ENCODE measurements at regions not wholly inside any gene's neighbourhood (a gene's known extent, or its start where the extent isn't known, plus 50 kb on each side); places are given as distances from the start of the nearest gene placed in this dataset.

GRCh38 chr3:106805625-106806024 is 571.6 kb upstream of the CCDC54 start:
- no peak for DNase-seq

DNA sequence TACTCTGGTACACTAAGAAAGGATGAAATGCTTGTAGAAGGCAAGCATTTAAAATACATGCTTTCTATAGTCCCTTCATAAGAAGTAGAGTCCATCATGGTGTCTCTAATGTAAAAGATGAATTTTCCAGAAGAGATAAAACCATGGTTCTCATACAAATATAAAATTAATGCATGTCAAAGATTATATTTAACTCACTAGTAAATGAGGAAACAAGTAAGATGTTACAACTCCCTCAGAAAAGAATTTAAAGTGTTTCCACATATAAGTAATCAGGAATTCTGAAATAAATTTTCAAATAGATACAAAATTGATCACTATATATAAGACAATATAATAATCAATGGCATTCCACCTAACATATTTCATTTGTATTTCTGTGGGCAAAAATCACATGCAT is 570.3 kb upstream of the CCDC54 start:
- DNase-seq, result no peak

DNA sequence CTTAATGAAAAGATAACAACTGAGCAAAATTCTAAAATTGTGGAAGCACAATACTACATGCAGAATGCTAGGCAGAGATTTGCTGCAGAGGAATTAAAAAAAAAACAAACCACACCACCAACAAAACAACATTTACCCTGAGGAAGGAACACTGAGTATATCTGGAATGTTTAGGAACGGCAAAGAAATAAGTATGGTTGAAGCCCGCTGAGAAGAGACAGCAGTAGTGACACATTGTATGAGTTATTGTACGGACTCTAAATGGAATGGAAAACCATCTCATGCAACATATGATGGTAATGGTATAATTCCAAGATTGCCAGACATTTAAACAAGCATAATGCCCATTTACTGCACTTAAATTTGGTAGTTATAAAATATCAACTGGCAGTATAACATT is 568.2 kb upstream of the CCDC54 start:
- DNase-seq, result no peak

GRCh38 chr3:106809623-106810299 is 567.5 kb upstream of the CCDC54 start:
- no peak for DNase-seq

GRCh38 chr3:106810300-106810875 is 566.9 kb upstream of the CCDC54 start:
- no peak for DNase-seq

- no peak for DNase-seq
Observed at GRCh38 chr3:106811376-106811775, 565.9 kb upstream of the CCDC54 start.

DNA sequence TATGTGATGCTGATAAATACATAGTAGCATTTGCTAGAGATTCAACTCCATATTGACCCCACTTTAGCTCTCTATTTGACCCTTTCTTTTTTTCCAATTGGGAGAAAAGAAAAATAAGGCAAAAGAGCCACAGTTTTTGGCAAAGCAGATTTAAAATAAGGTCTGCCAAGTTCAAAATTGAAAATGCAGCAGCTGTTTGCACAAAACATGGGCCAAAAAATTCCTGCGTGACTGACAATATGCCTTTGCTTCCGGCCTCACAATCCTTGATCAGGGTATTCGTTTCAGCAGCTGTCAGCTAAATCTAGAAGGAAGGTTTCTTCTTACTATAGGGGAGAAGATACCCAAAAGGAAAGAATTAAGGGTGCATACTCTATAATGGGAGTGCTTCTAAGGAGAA is 563.5 kb upstream of the CCDC54 start:
- no peak for DNase-seq

DNA sequence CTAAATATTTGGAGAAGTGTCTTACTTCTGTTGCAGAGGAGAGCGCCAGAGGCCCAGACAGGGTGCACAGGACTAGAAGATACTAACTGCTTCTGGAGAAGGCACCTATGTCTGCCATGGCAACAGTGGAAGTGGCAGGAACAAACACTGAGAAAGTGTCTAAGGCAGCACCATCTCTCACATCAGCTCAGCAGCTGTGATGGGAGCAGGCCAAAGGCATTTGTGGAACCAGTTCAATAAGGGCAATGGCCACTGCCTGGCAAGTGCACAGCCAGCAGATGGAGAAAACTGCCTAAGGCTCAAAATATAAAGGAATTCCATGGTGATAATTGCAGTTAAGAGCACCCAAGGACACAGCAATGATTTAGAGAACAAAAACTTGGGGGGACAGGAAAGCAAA is 563.0 kb upstream of the CCDC54 start:
- no peak for DNase-seq

- DNase-seq, result no peak
Observed at GRCh38 chr3:106816838-106817237, 560.4 kb upstream of the CCDC54 start.

DNA sequence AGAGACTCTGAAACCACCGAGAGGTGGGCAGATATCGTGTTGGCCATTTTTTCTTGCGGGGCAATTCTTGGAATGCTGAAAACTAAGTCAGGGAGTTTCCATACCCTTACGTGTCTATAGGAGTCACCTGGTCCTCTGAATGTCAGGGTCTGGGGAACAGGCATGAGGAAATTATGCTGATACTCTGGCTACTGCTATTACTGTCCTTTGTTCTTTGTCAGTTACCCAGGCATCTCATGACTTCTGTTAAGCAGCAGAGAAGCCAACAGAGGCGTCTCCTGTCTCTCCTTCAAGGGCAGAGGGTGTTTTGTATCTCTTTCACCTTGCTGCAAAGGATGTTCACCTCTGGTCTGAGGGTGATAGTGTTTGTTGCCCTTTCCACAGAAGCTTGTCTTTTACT is 559.5 kb upstream of the CCDC54 start:
- DNase-seq, result no peak

GRCh38 chr3:106819440-106819839 is 557.8 kb upstream of the CCDC54 start:
- no peak for DNase-seq

- no peak for DNase-seq
Observed at GRCh38 chr3:106820726-106821362, 556.4 kb upstream of the CCDC54 start.

GRCh38 chr3:106821801-106822200 is 555.4 kb upstream of the CCDC54 start:
- no peak for DNase-seq

- DNase-seq, result no peak
Observed at GRCh38 chr3:106822204-106822603, 555.0 kb upstream of the CCDC54 start.

- no peak for DNase-seq
Observed at GRCh38 chr3:106823701-106824100, 553.5 kb upstream of the CCDC54 start.

GRCh38 chr3:106824856-106825255 is 552.4 kb upstream of the CCDC54 start:
- peak; percentile 60 for DNase-seq

- DNase-seq, result no peak
Observed at GRCh38 chr3:106825962-106826605, 551.2 kb upstream of the CCDC54 start.

DNA sequence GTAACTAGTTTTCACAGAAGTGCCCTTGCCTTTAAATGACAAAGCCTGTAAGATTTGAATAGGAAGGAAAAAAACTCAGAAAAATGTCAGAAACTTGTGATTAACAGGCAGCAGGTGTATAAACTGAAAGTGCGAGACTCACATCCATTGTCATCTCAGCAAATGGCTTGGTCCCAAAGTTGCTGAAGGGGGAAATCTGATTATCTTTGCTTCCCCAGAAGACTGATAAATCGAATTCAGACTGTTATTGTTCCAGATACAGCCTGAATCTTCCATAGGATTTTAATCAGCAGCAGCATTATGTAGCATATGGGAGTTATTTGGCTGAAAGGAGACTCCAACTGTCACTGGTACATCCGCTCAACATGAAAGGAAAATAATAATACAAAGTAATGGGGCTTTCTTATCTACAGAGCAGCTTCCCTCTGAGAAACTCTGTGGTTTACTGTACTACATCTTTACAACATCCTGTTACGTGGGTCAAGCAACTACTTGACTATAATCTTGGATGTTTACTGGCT is 550.4 kb upstream of the CCDC54 start:
- peak; percentile 73 for DNase-seq

DNA sequence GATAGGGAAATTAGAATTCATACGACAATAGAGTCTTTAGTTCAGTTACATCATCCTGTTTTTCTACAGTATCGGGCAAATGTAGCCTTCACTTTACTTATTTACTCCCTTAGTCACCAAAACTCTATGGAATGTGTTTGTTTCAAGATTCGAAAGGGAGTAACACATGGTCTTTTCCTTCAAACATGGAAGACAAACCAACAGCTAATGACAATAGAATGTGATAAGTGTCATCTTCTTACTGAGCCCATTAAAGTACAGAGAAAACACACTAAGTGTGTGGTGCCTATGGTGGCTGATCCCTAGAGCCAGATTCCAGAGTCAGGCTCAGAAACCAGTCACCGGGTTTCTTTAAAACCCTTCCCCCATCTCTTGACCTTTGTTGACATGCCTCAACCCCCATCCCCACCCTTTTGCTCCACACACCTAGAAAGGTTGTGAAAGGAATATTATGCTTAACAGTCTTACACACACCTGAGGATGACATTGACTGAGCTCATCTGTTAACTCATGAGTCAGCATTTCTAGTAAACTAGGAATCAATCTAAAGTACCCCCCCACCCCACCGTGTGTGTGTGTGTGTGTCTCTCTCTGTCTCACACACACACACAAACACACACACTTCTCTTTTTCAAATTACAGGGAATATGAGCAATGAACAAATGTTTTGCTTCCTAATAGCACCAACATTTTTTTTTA is 549.6 kb upstream of the CCDC54 start:
- DNase-seq, result peak; percentile 11

DNA sequence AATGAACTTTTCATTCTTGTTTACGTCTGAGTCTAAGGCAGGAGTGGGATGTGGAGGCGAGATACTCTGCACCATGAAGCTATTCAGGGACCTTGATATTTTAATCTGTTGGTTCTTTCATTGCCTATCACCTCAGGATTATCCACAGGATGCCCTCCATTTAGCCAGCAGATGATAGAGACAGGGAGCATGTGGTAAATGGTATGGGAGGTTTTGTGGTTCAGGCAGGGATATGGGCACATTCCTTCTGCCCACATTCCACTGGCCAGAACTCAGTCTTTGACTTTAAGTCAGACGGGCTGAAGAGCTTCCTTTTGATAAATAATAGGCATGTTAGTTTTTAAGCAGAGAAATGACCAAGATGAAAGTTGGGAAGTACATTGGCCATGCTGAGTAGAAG is 548.0 kb upstream of the CCDC54 start:
- no peak for DNase-seq

DNA sequence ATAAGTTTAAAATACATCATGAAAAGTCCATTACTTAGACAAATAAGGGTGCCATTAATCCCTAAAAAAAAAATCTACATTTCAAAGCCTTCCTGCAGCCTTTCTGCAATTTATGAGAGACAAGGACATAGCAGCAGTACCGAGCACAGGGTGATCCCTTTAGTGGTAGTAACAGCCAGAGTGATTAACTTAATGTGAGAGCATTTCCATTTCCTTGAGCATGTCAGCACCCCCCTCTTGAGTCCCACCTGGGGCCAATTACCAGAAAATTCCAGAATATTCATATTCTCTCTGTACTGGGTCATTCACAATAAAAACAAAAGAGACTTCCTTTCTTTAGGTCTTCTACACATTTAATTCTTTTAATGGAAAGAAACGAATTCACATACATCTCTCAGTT is 546.9 kb upstream of the CCDC54 start:
- DNase-seq, result no peak

DNA sequence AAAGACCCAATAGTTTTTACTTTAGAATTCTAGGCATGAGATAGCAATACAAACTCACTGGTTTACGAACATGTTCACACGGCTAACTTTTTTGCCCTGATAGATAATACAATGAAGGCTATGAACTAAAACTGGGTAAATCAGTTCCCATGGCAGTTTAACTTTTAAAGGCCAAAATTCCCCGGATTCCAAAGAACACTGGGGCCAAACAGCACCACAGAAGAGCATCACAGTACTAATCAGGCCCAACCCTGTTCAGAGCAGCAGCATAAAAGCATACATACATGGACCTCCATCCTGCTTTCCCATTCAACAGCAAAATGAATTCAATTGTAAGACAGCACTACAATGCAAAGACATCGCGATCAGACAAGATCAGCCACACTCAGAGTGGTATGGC is 540.3 kb upstream of the CCDC54 start:
- no peak for DNase-seq

GRCh38 chr3:106837616-106838015 is 539.6 kb upstream of the CCDC54 start:
- no peak for DNase-seq
